Neuronal stem cell (in vitro differentiated cells): ENCODE measurements at regions not wholly inside any gene's neighbourhood (a gene's known extent, or its start where the extent isn't known, plus 50 kb on each side); places are given as distances from the start of the nearest gene placed in this dataset.

Experiments used
- DNase-seq: peaks from one replicate; pipeline ENCODE4 v3.0.0-alpha.2; 2013; ENCODE audit warnings: low spot score
- H2AFZ ChIP-seq: one replicate; pipeline ENCODE4 v1.6.1; 2013; ENCODE audit warnings: mild to moderate bottlenecking, low read length, inconsistent platforms
- H2AK5ac ChIP-seq: 2 replicates; pipeline ENCODE4 v1.6.1; 2013; ENCODE audit warnings: low read depth, mild to moderate bottlenecking, inconsistent platforms, low read length, moderate library complexity, mixed read lengths
- H2BK120ac ChIP-seq: 2 replicates; pipeline ENCODE4 v1.6.1; 2013; ENCODE audit warnings: low read depth, mild to moderate bottlenecking, inconsistent platforms, low read length, moderate library complexity, mixed read lengths
- H2BK12ac ChIP-seq: one replicate; pipeline ENCODE4 v1.6.1; 2013; ENCODE audit warnings: low read length, inconsistent platforms
- H2BK15ac ChIP-seq: 2 replicates; pipeline ENCODE4 v1.6.1; 2013; ENCODE audit warnings: mild to moderate bottlenecking, low read length, inconsistent platforms, mixed read lengths
- H2BK5ac ChIP-seq: one replicate; pipeline ENCODE4 v1.6.1; 2013; ENCODE audit warnings: inconsistent platforms, mild to moderate bottlenecking, low read length, moderate library complexity
- H3K14ac ChIP-seq: one replicate; pipeline ENCODE4 v1.6.1; 2013; ENCODE audit warnings: low read length, inconsistent platforms
- H3K18ac ChIP-seq: 2 replicates; pipeline ENCODE4 v1.6.1; 2013; ENCODE audit warnings: low read length, inconsistent platforms
- H3K23ac ChIP-seq: 2 replicates; pipeline ENCODE4 v1.6.1; 2013; ENCODE audit warnings: low read depth, mild to moderate bottlenecking, mixed read lengths, low read length, inconsistent platforms; ENCODE audit not compliant: poor library complexity
- H3K27ac ChIP-seq: replicated peaks from 3 replicates; pipeline ENCODE4 v1.5.1; 2013; ENCODE audit warnings: low read length, inconsistent platforms
- H3K27me3 ChIP-seq, 3 experiments: 2 replicates each; pipeline ENCODE4 v1.6.1; 2013; ENCODE audit warnings: low read length in 3 of 3, mild to moderate bottlenecking in 2 of 3, inconsistent platforms in 1 of 3, low read depth in 1 of 3, mixed read lengths in 1 of 3, moderate library complexity in 1 of 3; ENCODE audit not compliant: control insufficient read depth in 3 of 3, insufficient read depth in 3 of 3
- H3K36me3 ChIP-seq, 2 donors: replicated peaks in 1 of 2; 2 replicates each; pipeline ENCODE4 v1.6.1; 2013; ENCODE audit warnings: low read length in 2 of 2; ENCODE audit not compliant: control insufficient read depth in 2 of 2, insufficient read depth in 2 of 2
- H3K4ac ChIP-seq: 2 replicates; pipeline ENCODE4 v1.6.1; 2013; ENCODE audit warnings: inconsistent platforms, mild to moderate bottlenecking, low read length, moderate library complexity
- H3K4me1 ChIP-seq, 2 donors: 1 replicate in 1 of 2; 2 replicates in 1 of 2; pipeline ENCODE4 v1.6.1; 2013; ENCODE audit warnings: low read length in 2 of 2, low read depth in 1 of 2; ENCODE audit not compliant: control insufficient read depth in 2 of 2, insufficient read depth in 1 of 2
- H3K4me2 ChIP-seq: one replicate; pipeline ENCODE4 v1.6.1; 2013; ENCODE audit warnings: mild to moderate bottlenecking, low read length, inconsistent platforms; ENCODE audit not compliant: insufficient read depth, poor library complexity, severe bottlenecking
- H3K4me3 ChIP-seq, 2 donors: 2 replicates each; pipeline ENCODE4 v1.5.1; 2013; ENCODE audit warnings: low read length in 2 of 2, mild to moderate bottlenecking in 2 of 2, inconsistent platforms in 1 of 2, moderate library complexity in 1 of 2
- H3K79me1 ChIP-seq: one replicate; pipeline ENCODE4 v1.6.1; 2013; ENCODE audit warnings: low read depth, mild to moderate bottlenecking, inconsistent platforms, low read length, moderate library complexity
- H3K9ac ChIP-seq: one replicate; pipeline ENCODE4 v1.6.1; 2013; ENCODE audit warnings: mild to moderate bottlenecking, low read depth, low read length, inconsistent platforms; ENCODE audit not compliant: poor library complexity
- H3K9me3 ChIP-seq, 2 donors: replicated peaks in 1 of 2; 2 replicates each; pipeline versions ENCODE3 to v1.6.1; 2013; ENCODE audit warnings: low read length in 2 of 2, mild to moderate bottlenecking in 2 of 2, inconsistent platforms in 1 of 2, low read depth in 1 of 2, mixed read lengths in 1 of 2, moderate library complexity in 1 of 2; ENCODE audit not compliant: control insufficient read depth in 2 of 2, insufficient read depth in 1 of 2
- H4K8ac ChIP-seq: one replicate; pipeline ENCODE4 v1.6.1; 2013; ENCODE audit warnings: low read depth, mild to moderate bottlenecking, inconsistent platforms, low read length, moderate library complexity
- H4K91ac ChIP-seq: one replicate; pipeline ENCODE4 v1.6.1; 2013; ENCODE audit warnings: low read length, low read depth, mild to moderate bottlenecking, inconsistent platforms; ENCODE audit not compliant: poor library complexity
- WGBS, 2 donors: extraction: QIAGEN DNeasy Blood & Tissue Kit; methylation state at CpG; one replicate each; pipeline ENCODE4 v1.1.7; 2013; ENCODE audit warnings: missing lambda C conversion rate in 2 of 2, mixed read lengths in 1 of 2; ENCODE audit not compliant: insufficient read length in 2 of 2, insufficient replicate concordance in 1 of 2; ENCODE audit errors: extremely low coverage in 2 of 2; 5-methylcytosine and 5-hydroxymethylcytosine counted together

GRCh38 chr21:28151758-28152157, 840.9 kb downstream of the LTN1 start:
- Histone ChIP-seq H3K4me1 (no peaks in the 10 kb centered on the region), H2BK12ac (no peak overlapping the region), H2AK5ac (no peak overlapping the region), H3K18ac (no peak overlapping the region), H3K9me3 (no peaks in the 10 kb centered on the region), H4K8ac (no peak overlapping the region), H3K79me1 (no peaks in the 10 kb centered on the region), H3K23ac (no peak overlapping the region), H3K14ac (no peak overlapping the region), H2BK120ac (no peak overlapping the region), H3K4me3 (no peak overlapping the region), H2AFZ (no peak overlapping the region), H3K4me2 (no peak overlapping the region), H3K9ac (no peak overlapping the region), H2BK15ac (no peak overlapping the region), H3K4ac (no peak overlapping the region), H3K27me3 (no peaks in the 10 kb centered on the region), H4K91ac (no peak overlapping the region), H3K27ac (no peak overlapping the region), H3K36me3 (no peaks in the 10 kb centered on the region), H2BK5ac (no peak overlapping the region)
- DNase-seq: no peak
- no CpG with 5 or more reads among the region's 2 CpGs for WGBS, 2 donors

GRCh38 chr21:28150778-28151177, 841.9 kb downstream of the LTN1 start:
- H3K27me3 ChIP-seq: no peaks in the 10 kb centered on the region
- no peak overlapping the region for H3K4me3 ChIP-seq
- no peak overlapping the region for H2AK5ac ChIP-seq
- no peak overlapping the region for H4K91ac ChIP-seq
- no peak overlapping the region for H3K9ac ChIP-seq
- H3K79me1 ChIP-seq: no peaks in the 10 kb centered on the region
- H3K4me1 ChIP-seq: no peaks in the 10 kb centered on the region
- no peak overlapping the region for H3K18ac ChIP-seq
- no peaks in the 10 kb centered on the region for H3K36me3 ChIP-seq
- H3K27ac ChIP-seq: no peak overlapping the region
- H4K8ac ChIP-seq: no peak overlapping the region
- no peak overlapping the region for H3K4ac ChIP-seq
- WGBS, 2 donors: no CpG with 5 or more reads among the region's 2 CpGs
- H3K23ac ChIP-seq: no peak overlapping the region
- DNase-seq: no peak
- no peak overlapping the region for H2BK120ac ChIP-seq
- no peak overlapping the region for H3K4me2 ChIP-seq
- H2BK5ac ChIP-seq: no peak overlapping the region
- no peak overlapping the region for H2BK15ac ChIP-seq
- no peak overlapping the region for H2BK12ac ChIP-seq
- H3K14ac ChIP-seq: no peak overlapping the region
- no peaks in the 10 kb centered on the region for H3K9me3 ChIP-seq
- H2AFZ ChIP-seq: no peak overlapping the region

GRCh38 chr21:28148400-28149064, 844.1 kb downstream of the LTN1 start:
- no peak overlapping the region for H2BK15ac ChIP-seq
- no CpG with 5 or more reads among the region's 4 CpGs for WGBS, 2 donors
- H3K79me1 ChIP-seq: no peaks in the 10 kb centered on the region
- H3K4ac ChIP-seq: no peak overlapping the region
- no peaks in the 10 kb centered on the region for H3K4me1 ChIP-seq
- H3K27me3 ChIP-seq: no peaks in the 10 kb centered on the region
- H4K91ac ChIP-seq: no peak overlapping the region
- no peak overlapping the region for H2BK5ac ChIP-seq
- H2AK5ac ChIP-seq: no peak overlapping the region
- DNase-seq: no peak
- H3K14ac ChIP-seq: no peak overlapping the region
- no peak overlapping the region for H2AFZ ChIP-seq
- no peak overlapping the region for H3K4me3 ChIP-seq
- H3K18ac ChIP-seq: no peak overlapping the region
- H4K8ac ChIP-seq: no peak overlapping the region
- H3K23ac ChIP-seq: no peak overlapping the region
- no peak overlapping the region for H2BK12ac ChIP-seq
- H3K9me3 ChIP-seq: no peaks in the 10 kb centered on the region
- no peak overlapping the region for H3K4me2 ChIP-seq
- H3K27ac ChIP-seq: no peak overlapping the region
- no peak overlapping the region for H2BK120ac ChIP-seq
- H3K9ac ChIP-seq: no peak overlapping the region
- no peaks in the 10 kb centered on the region for H3K36me3 ChIP-seq

GRCh38 chr21:28144653-28145052, 848.0 kb downstream of the LTN1 start:
- Histone ChIP-seq H2AFZ (no peak overlapping the region), H3K27ac (no peak overlapping the region), H3K9ac (no peak overlapping the region), H3K79me1 (no peaks in the 10 kb centered on the region), H2BK5ac (no peak overlapping the region), H2BK120ac (no peak overlapping the region), H3K14ac (no peak overlapping the region), H4K91ac (no peak overlapping the region), H3K27me3 (no peaks in the 10 kb centered on the region), H3K9me3 (no peaks in the 10 kb centered on the region), H2AK5ac (no peak overlapping the region), H3K18ac (no peak overlapping the region), H3K4me2 (no peak overlapping the region), H2BK12ac (no peak overlapping the region), H2BK15ac (no peak overlapping the region), H3K23ac (no peak overlapping the region), H3K4me3 (no peak overlapping the region), H3K4ac (no peak overlapping the region), H4K8ac (no peak overlapping the region), H3K4me1 (no peaks in the 10 kb centered on the region), H3K36me3 (no peaks in the 10 kb centered on the region)
- no CpG with 5 or more reads among the region's 4 CpGs for WGBS, 2 donors
- DNase-seq: no peak
